IMR-90 (cell line): ENCODE measurements at regions not wholly inside any gene's neighbourhood (a gene's known extent, or its start where the extent isn't known, plus 50 kb on each side); places are given as distances from the start of the nearest gene placed in this dataset.

Source experiments
- ATAC-seq: fragments of 200-7000 bp; cut with Tn5 transposase; 2 replicates; pipeline ENCODE4 v1.9.1; 2020; ENCODE audit warnings: low read depth, mild to moderate bottlenecking, moderate library complexity
- BruUV-seq: library from RNA; stranded (reverse); fragments of 400-500 nt; replicated peaks from 2 replicates; lab custom pipeline; 2021; lab: Mats Ljungman, UMichigan
- CTCF ChIA-PET: fragments of 300-600 bp; formaldehyde crosslinking; extraction: SDS; loops from one replicate; lab custom pipeline; 2021; ENCODE audit warnings: antibody characterized with exemption; lab: Yijun Ruan, JAX
- POLR2A ChIA-PET: fragments of 300-600 bp; sonication (Branson Sonifier 250); formaldehyde crosslinking; loops from one replicate; lab custom pipeline; 2022; ENCODE audit warnings: antibody characterized with exemption; ENCODE audit not compliant: unreplicated experiment; lab: Charles Lee
- DNase-seq: peaks from one replicate; pipeline ENCODE4 v3.0.0; 2013
- H2AFZ ChIP-seq: replicated peaks from 2 replicates; pipeline ENCODE3; 2013; ENCODE audit warnings: low read length, mild to moderate bottlenecking; ENCODE audit not compliant: poor library complexity
- H2AK5ac ChIP-seq: 2 replicates; pipeline ENCODE4 v1.6.1; 2013; ENCODE audit warnings: low read depth, low read length, inconsistent platforms
- H2AK9ac ChIP-seq: replicated peaks from 2 replicates; pipeline ENCODE3; 2013; ENCODE audit warnings: mild to moderate bottlenecking, low read depth, low read length, moderate library complexity; ENCODE audit not compliant: poor library complexity
- H2BK120ac ChIP-seq: 2 replicates; pipeline ENCODE4 v1.6.1; 2013; ENCODE audit warnings: low read depth, low read length, inconsistent platforms
- H2BK15ac ChIP-seq: 3 replicates; pipeline ENCODE4 v1.6.1; 2013; ENCODE audit warnings: low read depth, low read length, inconsistent platforms
- H2BK20ac ChIP-seq: 2 replicates; pipeline ENCODE4 v1.6.1; 2013; ENCODE audit warnings: low read depth, mild to moderate bottlenecking, inconsistent platforms, low read length, moderate library complexity
- H2BK5ac ChIP-seq: 2 replicates; pipeline ENCODE4 v1.6.1; 2013; ENCODE audit warnings: mild to moderate bottlenecking, low read depth, low read length, inconsistent platforms; ENCODE audit not compliant: poor library complexity, severe bottlenecking
- H3K14ac ChIP-seq: replicated peaks from 2 replicates; pipeline ENCODE4 v1.6.1; 2013; ENCODE audit warnings: low read depth, low read length, inconsistent platforms
- H3K18ac ChIP-seq: 2 replicates; pipeline ENCODE4 v1.6.1; 2013; ENCODE audit warnings: low read depth, low read length, control low read depth
- H3K23ac ChIP-seq: 2 replicates; pipeline ENCODE4 v1.6.1; 2013; ENCODE audit warnings: low read depth, low read length, inconsistent platforms
- H3K27ac ChIP-seq: 2 replicates; pipeline ENCODE4 v1.5.1; 2013; ENCODE audit warnings: mild to moderate bottlenecking, control low read depth, low read length; ENCODE audit not compliant: insufficient read depth
- H3K27me3 ChIP-seq: 2 replicates; pipeline ENCODE4 v1.6.1; 2013; ENCODE audit warnings: low read length; ENCODE audit not compliant: control insufficient read depth, insufficient read depth
- H3K36me3 ChIP-seq: 2 replicates; pipeline ENCODE4 v1.6.1; 2013; ENCODE audit warnings: low read length, mixed read lengths; ENCODE audit not compliant: control insufficient read depth, insufficient read depth
- H3K4ac ChIP-seq: 2 replicates; pipeline ENCODE4 v1.6.1; 2013; ENCODE audit warnings: low read depth, low read length, inconsistent platforms
- H3K4me1 ChIP-seq: 2 replicates; pipeline ENCODE4 v1.6.1; 2013; ENCODE audit warnings: low read length, mixed read lengths; ENCODE audit not compliant: control insufficient read depth, insufficient read depth
- H3K4me2 ChIP-seq: 2 replicates; pipeline ENCODE4 v1.6.1; 2013; ENCODE audit warnings: low read depth, mild to moderate bottlenecking, control low read depth, low read length, moderate library complexity
- H3K4me3 ChIP-seq: 2 replicates; pipeline ENCODE4 v1.5.1; 2013; ENCODE audit warnings: low read depth, mild to moderate bottlenecking, control low read depth, low read length, moderate library complexity; ENCODE audit not compliant: insufficient read depth
- H3K56ac ChIP-seq: 2 replicates; pipeline ENCODE4 v1.6.1; 2013; ENCODE audit warnings: low read length, inconsistent platforms; ENCODE audit not compliant: insufficient read depth; ENCODE audit errors: extremely low read depth
- H3K79me1 ChIP-seq, 2 experiments: 2 replicates each; pipeline ENCODE4 v1.6.1; 2013; ENCODE audit warnings: low read length in 2 of 2, inconsistent platforms in 1 of 2, low read depth in 1 of 2
- H3K9ac ChIP-seq: 2 replicates; pipeline ENCODE4 v1.6.1; 2013; ENCODE audit warnings: low read depth, low read length, control low read depth
- H3K9me1 ChIP-seq: 2 replicates; pipeline ENCODE4 v1.6.1; 2013; ENCODE audit warnings: low read length, inconsistent platforms; ENCODE audit not compliant: insufficient read depth
- H3K9me3 ChIP-seq: 2 replicates; pipeline ENCODE4 v1.6.1; 2013; ENCODE audit warnings: low read length; ENCODE audit not compliant: control insufficient read depth, insufficient read depth
- H4K20me1 ChIP-seq: 2 replicates; pipeline ENCODE4 v1.6.1; 2013; ENCODE audit warnings: low read length, inconsistent platforms; ENCODE audit not compliant: insufficient read depth
- H4K5ac ChIP-seq: 2 replicates; pipeline ENCODE4 v1.6.1; 2013; ENCODE audit warnings: mild to moderate bottlenecking, low read depth, low read length, control low read depth
- H4K8ac ChIP-seq, 2 experiments: 2 replicates each; pipeline ENCODE4 v1.6.1; 2013; ENCODE audit warnings: low read depth in 2 of 2, low read length in 2 of 2, control low read depth in 1 of 2, inconsistent platforms in 1 of 2
- H4K91ac ChIP-seq: 2 replicates; pipeline ENCODE4 v1.6.1; 2013; ENCODE audit warnings: low read depth, low read length, inconsistent platforms; ENCODE audit not compliant: insufficient read depth
- NFE2L2 ChIP-seq: fragments of 150-350 bp; IDR thresholded peaks from 2 replicates; pipeline ENCODE4 v1.6.1; 2016; ENCODE audit warnings: low read depth, mild to moderate bottlenecking, low read length
- whole genome bisulfite sequencing, 2 experiments: methylation state at CpG; one replicate each; pipeline versions ENCODE4 v1.1.5 to v1.1.7; 2013; ENCODE audit warnings: missing lambda C conversion rate in 2 of 2; ENCODE audit not compliant: insufficient read length in 1 of 2; ENCODE audit errors: extremely low coverage in 2 of 2; 5-methylcytosine and 5-hydroxymethylcytosine counted together
- dilution Hi-C: fragments of 300-500 bp; cut with HindIII; formaldehyde crosslinking; loops from one replicate; pipeline ENCODE4 v1.14.3; 2018; ENCODE audit warnings: low sequenced_read_pairs; ENCODE audit not compliant: unreplicated experiment
- in situ Hi-C: fragments of 300-500 bp; cut with MboI; formaldehyde crosslinking; loops from 3 replicates; pipeline ENCODE4 v1.14.3; 2019; ENCODE audit warnings: low sequenced_read_pairs, inconsistent platforms, mixed read lengths
- intact Hi-C: fragments of 100-400 bp; cut with micrococcal nuclease; formaldehyde crosslinking; loops from 2 replicates; pipeline ENCODE4 v1.10.0; 2022
- TF ChIP-seq, protein P1 (sequence below): conservative IDR thresholded peaks from 2 replicates; pipeline ENCODE4 v1.5.1; 2012; ENCODE audit warnings: mild to moderate bottlenecking, low read depth, low read length, improper control_type of control experiment

DNA sequence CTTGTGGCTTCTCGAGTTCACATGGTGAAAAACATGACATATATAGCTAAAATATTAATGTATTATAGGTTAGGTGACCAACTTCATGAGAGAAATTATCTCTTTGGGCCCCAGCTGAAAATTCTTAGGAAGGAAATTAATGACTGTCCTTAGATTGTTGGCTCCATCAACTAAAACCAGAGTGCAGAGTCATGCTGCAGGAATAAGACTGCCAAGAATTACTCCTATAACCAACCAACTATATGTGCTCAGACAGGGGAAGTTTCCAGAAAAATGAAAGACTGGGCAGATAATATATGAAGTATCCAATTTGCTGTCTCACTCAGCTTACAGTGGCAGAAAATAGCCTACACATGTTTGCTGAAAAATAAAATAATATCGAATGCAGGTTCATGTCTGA, 71.0 kb upstream of the TMEFF2 start:
- POLR2A ChIA-PET = no interaction called here
- Histone ChIP-seq H2AK5ac (no peak overlapping the region), H4K91ac (no peak overlapping the region), H2AK9ac (no peak overlapping the region), H2BK120ac (peak overlapping the region; percentile 46; the same call in 1 of the 2 replicates), H3K56ac (no peak overlapping the region), H2BK5ac (peak overlapping the region; percentile 35), H3K23ac (no peak overlapping the region), H4K8ac (no peak overlapping the region), H2AFZ (no peak overlapping the region), H3K4me1 (peaks cover 5% of the 10 kb centered on the region), H4K5ac (no peak overlapping the region; the same call in 1 of the 2 replicates), H3K9me3 (no peaks in the 10 kb centered on the region), H3K9me1 (no peaks in the 10 kb centered on the region), H2BK15ac (no peak overlapping the region), H3K4ac (no peak overlapping the region), H4K20me1 (no peaks in the 10 kb centered on the region), H3K18ac (no peak overlapping the region; the same call in 1 of the 2 replicates), H3K79me1 (no peaks in the 10 kb centered on the region), H3K9ac (no peak overlapping the region), H3K36me3 (no peaks in the 10 kb centered on the region), H3K27ac (no peak overlapping the region), H3K27me3 (no peaks in the 10 kb centered on the region), H3K14ac (no peak overlapping the region), H3K4me3 (no peak overlapping the region), H2BK20ac (peak overlapping the region; percentile 50; the same call in 1 of the 2 replicates), H3K4me2 (no peak overlapping the region)
- in situ Hi-C loops (no loop called here), dilution Hi-C loops (no loop called here), intact Hi-C loops (no loop called here)
- BruUV-seq = no TSS peak
- WGBS, 2 experiments = no CpG with 5 or more reads among the region's 2 CpGs
- DNase-seq = peak; percentile 34
- CTCF ChIA-PET = no interaction called here
- peak; percentile 49; the same call in 1 of the 2 replicates for ATAC-seq
- 0 out of 2 replicates have a peak, but pooled peaks have one; percentile 18 for TF ChIP-seq NFE2L2
- TF ChIP-seq, protein P1, sequence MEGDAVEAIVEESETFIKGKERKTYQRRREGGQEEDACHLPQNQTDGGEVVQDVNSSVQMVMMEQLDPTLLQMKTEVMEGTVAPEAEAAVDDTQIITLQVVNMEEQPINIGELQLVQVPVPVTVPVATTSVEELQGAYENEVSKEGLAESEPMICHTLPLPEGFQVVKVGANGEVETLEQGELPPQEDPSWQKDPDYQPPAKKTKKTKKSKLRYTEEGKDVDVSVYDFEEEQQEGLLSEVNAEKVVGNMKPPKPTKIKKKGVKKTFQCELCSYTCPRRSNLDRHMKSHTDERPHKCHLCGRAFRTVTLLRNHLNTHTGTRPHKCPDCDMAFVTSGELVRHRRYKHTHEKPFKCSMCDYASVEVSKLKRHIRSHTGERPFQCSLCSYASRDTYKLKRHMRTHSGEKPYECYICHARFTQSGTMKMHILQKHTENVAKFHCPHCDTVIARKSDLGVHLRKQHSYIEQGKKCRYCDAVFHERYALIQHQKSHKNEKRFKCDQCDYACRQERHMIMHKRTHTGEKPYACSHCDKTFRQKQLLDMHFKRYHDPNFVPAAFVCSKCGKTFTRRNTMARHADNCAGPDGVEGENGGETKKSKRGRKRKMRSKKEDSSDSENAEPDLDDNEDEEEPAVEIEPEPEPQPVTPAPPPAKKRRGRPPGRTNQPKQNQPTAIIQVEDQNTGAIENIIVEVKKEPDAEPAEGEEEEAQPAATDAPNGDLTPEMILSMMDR = no peak
